ENCODE measurements at regions not wholly inside any gene's neighbourhood (a gene's known extent, or its start where the extent isn't known, plus 50 kb on each side); places are given as distances from the start of the nearest gene placed in this dataset.

DNA sequence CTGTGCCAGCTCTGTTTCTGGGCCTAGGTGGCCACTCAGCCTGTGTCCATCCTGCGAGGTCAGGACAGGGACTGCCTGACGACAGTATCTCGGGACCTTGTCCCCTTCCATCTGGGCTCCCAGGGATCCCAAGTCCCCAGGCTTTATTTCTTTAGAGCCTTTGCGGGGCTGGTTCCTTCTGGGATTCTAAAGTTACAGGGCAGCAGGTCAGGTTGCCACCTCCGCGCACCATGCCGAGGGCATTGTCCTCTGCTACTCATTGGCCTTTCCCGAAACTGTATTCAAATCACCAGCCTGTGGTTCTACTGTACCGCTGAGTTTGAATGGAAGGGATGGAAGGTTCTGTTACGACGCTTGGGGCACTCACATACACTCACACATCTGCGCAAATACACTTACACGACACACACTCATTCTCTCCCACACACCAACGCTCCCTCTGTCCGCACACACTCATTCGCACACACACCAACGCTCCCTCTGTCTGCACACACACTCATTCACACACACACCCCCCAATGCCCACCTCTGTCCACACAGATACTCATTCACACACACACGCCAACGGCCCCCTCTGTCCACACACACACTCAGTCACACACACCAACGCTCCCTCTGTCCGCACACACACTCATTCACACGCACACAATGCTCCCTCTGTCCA is 59.8 kb upstream of the THBS2 start:
- TF ChIP-seq, protein P1, sequence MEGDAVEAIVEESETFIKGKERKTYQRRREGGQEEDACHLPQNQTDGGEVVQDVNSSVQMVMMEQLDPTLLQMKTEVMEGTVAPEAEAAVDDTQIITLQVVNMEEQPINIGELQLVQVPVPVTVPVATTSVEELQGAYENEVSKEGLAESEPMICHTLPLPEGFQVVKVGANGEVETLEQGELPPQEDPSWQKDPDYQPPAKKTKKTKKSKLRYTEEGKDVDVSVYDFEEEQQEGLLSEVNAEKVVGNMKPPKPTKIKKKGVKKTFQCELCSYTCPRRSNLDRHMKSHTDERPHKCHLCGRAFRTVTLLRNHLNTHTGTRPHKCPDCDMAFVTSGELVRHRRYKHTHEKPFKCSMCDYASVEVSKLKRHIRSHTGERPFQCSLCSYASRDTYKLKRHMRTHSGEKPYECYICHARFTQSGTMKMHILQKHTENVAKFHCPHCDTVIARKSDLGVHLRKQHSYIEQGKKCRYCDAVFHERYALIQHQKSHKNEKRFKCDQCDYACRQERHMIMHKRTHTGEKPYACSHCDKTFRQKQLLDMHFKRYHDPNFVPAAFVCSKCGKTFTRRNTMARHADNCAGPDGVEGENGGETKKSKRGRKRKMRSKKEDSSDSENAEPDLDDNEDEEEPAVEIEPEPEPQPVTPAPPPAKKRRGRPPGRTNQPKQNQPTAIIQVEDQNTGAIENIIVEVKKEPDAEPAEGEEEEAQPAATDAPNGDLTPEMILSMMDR (conservative IDR thresholded peaks at IDR 0.05; ENCODE audit: low read depth, low read length) = no peak
- no peak for TF ChIP-seq EZH2 (IDR thresholded peaks at IDR 0.05; ENCODE audit: borderline replicate concordance, low read depth, low read length, poor library complexity, severe bottlenecking)

Data from A673 (cell line).